KMS-11 (cell line): ENCODE measurements at regions not wholly inside any gene's neighbourhood (a gene's known extent, or its start where the extent isn't known, plus 50 kb on each side); places are given as distances from the start of the nearest gene placed in this dataset.

Experiments used
- H2AFZ ChIP-seq: fragments of 200-600 bp; sonication (generic); 2 replicates; pipeline ENCODE4 v1.6.1; 2016; ENCODE audit warnings: antibody characterized with exemption, mixed run types, low read depth
- H3K27ac ChIP-seq: fragments of 200-600 bp; sonication (generic); 2 replicates; pipeline ENCODE4 v1.6.1; 2016; ENCODE audit warnings: mild to moderate bottlenecking, mixed run types
- H3K27me3 ChIP-seq: fragments of 200-600 bp; sonication (generic); 2 replicates; pipeline ENCODE4 v1.6.1; 2017; ENCODE audit warnings: mild to moderate bottlenecking, low read depth, mixed run types, moderate library complexity; ENCODE audit not compliant: insufficient read depth
- H3K36me3 ChIP-seq: fragments of 200-600 bp; sonication (generic); 2 replicates; pipeline ENCODE4 v1.6.1; 2017; ENCODE audit warnings: mild to moderate bottlenecking, mixed run types; ENCODE audit not compliant: insufficient read depth
- H3K4me1 ChIP-seq: fragments of 200-600 bp; sonication (generic); 2 replicates; pipeline ENCODE4 v1.6.1; 2016; ENCODE audit warnings: mild to moderate bottlenecking, low read depth, mixed run types; ENCODE audit not compliant: poor library complexity, severe bottlenecking
- H3K4me2 ChIP-seq: fragments of 200-600 bp; sonication (generic); 2 replicates; pipeline ENCODE4 v1.7.0; 2016; ENCODE audit warnings: mild to moderate bottlenecking, mixed run types
- H3K4me3 ChIP-seq: fragments of 200-600 bp; sonication (generic); IDR thresholded peaks from 2 replicates; pipeline ENCODE4 v1.6.1; 2017; ENCODE audit warnings: low read depth, low read length, mixed read lengths; ENCODE audit not compliant: insufficient read depth
- H3K79me2 ChIP-seq: fragments of 200-600 bp; sonication (generic); 2 replicates; pipeline ENCODE4 v1.6.1; 2016; ENCODE audit warnings: low read depth, mixed run types; ENCODE audit not compliant: insufficient read depth
- H3K9ac ChIP-seq: fragments of 200-600 bp; sonication (generic); 2 replicates; pipeline ENCODE4 v1.6.1; 2016; ENCODE audit warnings: mild to moderate bottlenecking, mixed run types
- H4K20me1 ChIP-seq: fragments of 200-600 bp; sonication (generic); 2 replicates; pipeline ENCODE4 v1.6.1; 2016; ENCODE audit warnings: mild to moderate bottlenecking, mixed run types; ENCODE audit not compliant: insufficient read depth
- TF ChIP-seq, protein P1 (sequence below): fragments of 200-600 bp; sonication (generic); conservative IDR thresholded peaks from 2 replicates; pipeline ENCODE4 v1.6.1; 2017; ENCODE audit warnings: low read depth, mild to moderate bottlenecking, antibody characterized with exemption, low read length, moderate library complexity, mixed read lengths

DNA sequence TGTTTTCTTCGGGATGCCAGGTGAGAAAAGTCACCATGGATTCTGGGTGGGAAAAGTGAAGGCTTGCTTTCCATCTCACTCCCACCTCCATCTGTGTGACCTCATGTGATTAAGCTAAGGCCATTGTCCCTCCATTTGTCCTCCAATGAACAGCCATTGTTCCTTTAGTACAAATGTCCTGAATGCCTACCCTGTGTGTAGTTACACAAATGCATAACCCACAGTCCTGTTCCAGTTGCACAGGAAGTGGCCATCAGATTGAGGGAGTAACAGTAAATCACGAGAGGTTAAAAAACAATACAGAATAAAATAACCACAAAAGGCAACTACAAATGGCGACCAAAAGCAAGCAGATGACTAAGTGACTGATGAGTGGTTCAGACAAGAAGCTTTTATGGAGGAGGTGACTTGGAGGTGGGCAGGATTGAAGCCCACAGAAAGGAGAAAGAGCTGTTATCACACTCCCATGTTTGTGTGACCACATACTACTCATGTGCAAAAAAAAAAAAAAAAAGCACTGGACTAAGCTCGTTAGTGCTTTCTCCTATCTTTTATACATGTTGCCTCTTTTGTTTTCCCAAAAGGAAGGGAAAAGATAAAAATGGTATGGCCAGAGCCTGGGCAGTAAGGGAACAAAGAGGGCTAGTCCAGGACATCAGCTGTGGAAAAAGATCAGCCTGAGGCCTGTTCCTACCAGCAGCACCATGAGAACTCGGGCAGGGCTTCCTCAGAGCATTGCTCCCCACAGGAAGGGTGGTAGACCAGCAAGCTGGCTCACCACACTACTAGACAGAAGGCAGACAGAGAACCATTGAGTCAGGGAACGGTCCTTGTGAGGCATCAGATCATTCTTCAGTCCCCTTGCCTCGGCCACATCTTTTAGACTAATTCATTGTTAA, 111.0 kb downstream of the TFAP2A start:
- Histone ChIP-seq H4K20me1 (no peaks in the 10 kb centered on the region), H3K27me3 (no peaks in the 10 kb centered on the region), H3K79me2 (no peaks in the 10 kb centered on the region), H3K9ac (no peak overlapping the region), H3K4me2 (no peak overlapping the region), H3K4me3 (no peak overlapping the region), H2AFZ (no peak overlapping the region), H3K36me3 (no peaks in the 10 kb centered on the region), H3K27ac (no peak overlapping the region), H3K4me1 (peaks cover 17% of the 10 kb centered on the region)
- TF ChIP-seq, protein P1, sequence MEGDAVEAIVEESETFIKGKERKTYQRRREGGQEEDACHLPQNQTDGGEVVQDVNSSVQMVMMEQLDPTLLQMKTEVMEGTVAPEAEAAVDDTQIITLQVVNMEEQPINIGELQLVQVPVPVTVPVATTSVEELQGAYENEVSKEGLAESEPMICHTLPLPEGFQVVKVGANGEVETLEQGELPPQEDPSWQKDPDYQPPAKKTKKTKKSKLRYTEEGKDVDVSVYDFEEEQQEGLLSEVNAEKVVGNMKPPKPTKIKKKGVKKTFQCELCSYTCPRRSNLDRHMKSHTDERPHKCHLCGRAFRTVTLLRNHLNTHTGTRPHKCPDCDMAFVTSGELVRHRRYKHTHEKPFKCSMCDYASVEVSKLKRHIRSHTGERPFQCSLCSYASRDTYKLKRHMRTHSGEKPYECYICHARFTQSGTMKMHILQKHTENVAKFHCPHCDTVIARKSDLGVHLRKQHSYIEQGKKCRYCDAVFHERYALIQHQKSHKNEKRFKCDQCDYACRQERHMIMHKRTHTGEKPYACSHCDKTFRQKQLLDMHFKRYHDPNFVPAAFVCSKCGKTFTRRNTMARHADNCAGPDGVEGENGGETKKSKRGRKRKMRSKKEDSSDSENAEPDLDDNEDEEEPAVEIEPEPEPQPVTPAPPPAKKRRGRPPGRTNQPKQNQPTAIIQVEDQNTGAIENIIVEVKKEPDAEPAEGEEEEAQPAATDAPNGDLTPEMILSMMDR: no peak

DNA sequence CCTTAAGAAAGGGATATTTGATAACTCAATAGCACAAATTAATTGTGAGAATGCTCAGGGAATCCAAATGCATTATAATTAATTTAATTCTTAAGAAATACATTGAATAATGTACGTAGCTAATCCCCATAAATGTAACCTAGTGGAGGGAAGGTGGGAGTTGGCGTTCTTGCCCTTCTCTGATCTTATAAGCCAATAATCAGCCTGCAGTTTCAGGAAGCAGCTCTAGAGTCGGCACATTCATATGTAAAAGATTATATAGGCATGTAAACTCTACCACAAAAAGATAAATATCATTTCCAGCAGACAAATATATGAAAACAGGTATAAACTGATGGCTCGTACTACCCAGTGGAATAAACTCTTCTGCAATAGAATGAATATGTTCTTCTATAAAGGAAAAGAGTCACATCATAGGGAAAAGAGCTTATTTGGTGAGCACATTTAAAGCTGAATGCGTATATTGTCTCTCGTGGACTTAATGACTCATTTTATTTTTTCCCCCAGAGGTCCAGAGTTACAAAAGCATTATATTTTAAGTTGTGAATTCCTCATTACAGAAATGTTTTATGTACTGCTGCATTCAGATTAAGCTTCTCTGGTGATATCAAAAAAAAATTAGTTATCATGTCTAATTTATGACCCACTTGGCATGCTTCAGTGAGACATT, 112.2 kb downstream of the TFAP2A start:
- Histone ChIP-seq H4K20me1 (no peaks in the 10 kb centered on the region), H3K27ac (no peak overlapping the region), H2AFZ (no peak overlapping the region), H3K79me2 (no peaks in the 10 kb centered on the region), H3K4me1 (peaks cover 17% of the 10 kb centered on the region), H3K27me3 (no peaks in the 10 kb centered on the region), H3K4me2 (no peak overlapping the region), H3K9ac (no peak overlapping the region), H3K36me3 (no peaks in the 10 kb centered on the region), H3K4me3 (no peak overlapping the region)
- TF ChIP-seq, protein P1: no peak

DNA sequence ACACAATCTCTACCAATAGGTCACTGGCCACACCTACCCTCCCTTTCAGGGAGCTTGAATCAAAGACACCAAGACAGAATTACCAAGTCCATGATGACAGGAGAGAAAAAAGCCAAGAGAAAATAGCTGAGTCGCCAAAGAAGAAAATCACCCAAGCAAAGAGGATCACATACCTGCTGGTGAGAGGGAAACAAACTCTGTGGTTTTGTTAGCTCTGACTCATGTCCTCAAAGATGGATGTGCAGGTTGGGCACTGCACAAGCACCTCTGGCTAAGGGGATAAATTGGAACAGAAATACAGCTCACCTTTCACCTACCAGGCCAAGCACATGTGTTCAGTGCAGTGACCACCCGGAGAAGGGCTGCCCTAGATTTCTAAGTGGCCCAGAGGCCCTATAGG, 114.8 kb downstream of the TFAP2A start:
- H2AFZ ChIP-seq: no peak overlapping the region
- no peak overlapping the region for H3K9ac ChIP-seq
- no peaks in the 10 kb centered on the region for H4K20me1 ChIP-seq
- peaks cover 17% of the 10 kb centered on the region for H3K4me1 ChIP-seq
- TF ChIP-seq, protein P1: no peak
- H3K36me3 ChIP-seq: no peaks in the 10 kb centered on the region
- H3K79me2 ChIP-seq: no peaks in the 10 kb centered on the region
- H3K27me3 ChIP-seq: no peaks in the 10 kb centered on the region
- H3K4me2 ChIP-seq: peak overlapping the region; percentile 18; the same call in 1 of the 2 replicates
- no peak overlapping the region for H3K4me3 ChIP-seq
- H3K27ac ChIP-seq: peak overlapping the region; percentile 29; the same call in 1 of the 2 replicates

DNA sequence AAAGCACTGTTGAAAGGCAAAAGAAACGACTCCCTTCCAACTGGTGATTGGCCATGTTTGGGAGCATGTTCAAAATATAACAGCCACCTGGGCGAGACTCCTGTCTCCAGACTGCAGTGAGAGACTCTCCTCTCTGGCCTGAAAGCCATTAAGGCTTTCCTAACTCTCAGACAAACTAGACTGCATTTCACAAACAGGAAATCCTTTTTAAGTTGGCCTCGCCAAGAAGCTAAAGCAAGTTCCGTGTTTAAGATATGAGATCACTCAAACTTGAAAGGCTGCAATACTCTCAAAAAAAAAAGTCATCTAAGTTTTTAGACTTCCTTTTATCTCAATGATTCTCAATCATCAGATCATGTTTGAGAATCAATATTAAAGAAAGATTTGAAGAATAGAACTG, 117.0 kb downstream of the TFAP2A start:
- Histone ChIP-seq H3K9ac (no peak overlapping the region), H3K4me2 (no peak overlapping the region), H2AFZ (no peak overlapping the region), H3K27ac (no peak overlapping the region), H3K4me3 (no peak overlapping the region), H3K79me2 (no peaks in the 10 kb centered on the region), H3K4me1 (peaks cover 17% of the 10 kb centered on the region), H3K27me3 (no peaks in the 10 kb centered on the region), H4K20me1 (no peaks in the 10 kb centered on the region), H3K36me3 (no peaks in the 10 kb centered on the region)
- TF ChIP-seq, protein P1: no peak
